Tibial nerve (tissue), 3 donors: ENCODE measurements at regions not wholly inside any gene's neighbourhood (a gene's known extent, or its start where the extent isn't known, plus 50 kb on each side); places are given as distances from the start of the nearest gene placed in this dataset.

Experiments used
- CTCF ChIP-seq, 5 experiments: fragments of 200-600 bp in 3 of 5; fragments of 450-650 bp in 2 of 5; sonication (generic) in 3 of 5; IDR thresholded peaks; one replicate each; pipeline ENCODE4 v1.5.1; 2016 to 2019; ENCODE audit warnings: antibody characterized with exemption in 5 of 5, mild to moderate bottlenecking in 3 of 5, moderate library complexity in 2 of 5
- POLR2A ChIP-seq, 2 donors: fragments of 450-650 bp; IDR thresholded peaks; one replicate each; pipeline ENCODE4 v1.6.1; 2017; ENCODE audit warnings: antibody characterized with exemption in 2 of 2, mild to moderate bottlenecking in 2 of 2, moderate library complexity in 2 of 2

DNA sequence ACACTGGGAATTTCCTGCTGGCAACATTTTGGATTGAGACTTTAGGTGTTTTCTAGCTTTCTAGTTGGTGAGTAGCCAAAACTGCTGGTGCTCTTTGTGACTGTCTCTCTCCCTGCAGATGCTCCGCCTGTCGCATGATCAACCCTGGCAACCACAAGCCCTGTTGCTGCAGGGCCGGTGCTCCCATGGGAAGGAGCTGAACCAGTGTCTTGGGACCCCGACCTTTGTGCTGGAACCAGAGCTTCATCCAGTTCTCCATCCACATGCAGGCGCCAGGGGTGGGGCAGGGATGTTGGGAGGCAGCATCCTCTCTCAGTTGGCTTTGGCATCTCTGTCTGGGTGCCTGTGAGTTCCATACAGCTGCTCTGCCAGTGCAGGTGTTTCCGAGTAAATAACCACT lies 306.2 kb upstream of the MKI67 start:
- TF ChIP-seq CTCF (IDR thresholded peaks at IDR 0.05) (no peak), POLR2A (IDR thresholded peaks at IDR 0.05) (no peak)
